Calu3 (cell line): ENCODE measurements at regions not wholly inside any gene's neighbourhood (a gene's known extent, or its start where the extent isn't known, plus 50 kb on each side); places are given as distances from the start of the nearest gene placed in this dataset.
"Not testable (repeated sequence)": the region's sequence is repeated elsewhere in the genome, so short reads cannot be mapped to it uniquely, and the experiment has no call there.

Source experiments
- BruUV-seq: library from RNA; stranded (reverse); fragments of 400-500 nt; replicated peaks from 2 replicates; lab custom pipeline; 2021; lab: Mats Ljungman, UMichigan
- CTCF ChIA-PET: fragments of 300-600 bp; sonication (Branson Sonifier 250); formaldehyde crosslinking; loops from one replicate; lab custom pipeline; 2022; ENCODE audit warnings: antibody characterized with exemption; lab: Charles Lee
- DNase-seq: peaks from one replicate; pipeline ENCODE4 v3.0.0; 2022
- H3K27ac Mint-ChIP-seq: one replicate; pipeline ENCODE4 v1.8.0; 2022; ENCODE audit warnings: mixed read lengths; ENCODE audit not compliant: unreplicated experiment
- H3K27me3 Mint-ChIP-seq: one replicate; pipeline ENCODE4 v1.8.0; 2022; ENCODE audit warnings: mixed read lengths; ENCODE audit not compliant: unreplicated experiment
- H3K36me3 Mint-ChIP-seq: one replicate; pipeline ENCODE4 v1.8.0; 2022; ENCODE audit warnings: mild to moderate bottlenecking, moderate library complexity, mixed read lengths; ENCODE audit not compliant: insufficient read depth, unreplicated experiment
- H3K4me1 Mint-ChIP-seq: one replicate; pipeline ENCODE4 v1.8.0; 2022; ENCODE audit warnings: mild to moderate bottlenecking, low read depth, mixed read lengths; ENCODE audit not compliant: unreplicated experiment
- H3K4me3 Mint-ChIP-seq: one replicate; pipeline ENCODE4 v1.8.0; 2022; ENCODE audit warnings: mild to moderate bottlenecking, low read depth, moderate library complexity, mixed read lengths; ENCODE audit not compliant: unreplicated experiment
- H3K9me3 Mint-ChIP-seq: one replicate; pipeline ENCODE4 v1.8.0; 2022; ENCODE audit warnings: low read depth, mixed read lengths; ENCODE audit not compliant: unreplicated experiment
- intact Hi-C: fragments of 100-400 bp; cut with micrococcal nuclease; formaldehyde crosslinking; loops from one replicate; pipeline ENCODE4 v1.10.0; 2022; ENCODE audit not compliant: unreplicated experiment
- TF ChIP-seq, protein P1 (sequence below): fragments of 200-600 bp; IDR thresholded peaks from one replicate; pipeline ENCODE4 v1.8.0; 2022; ENCODE audit warnings: antibody characterized with exemption; ENCODE audit not compliant: unreplicated experiment

DNA sequence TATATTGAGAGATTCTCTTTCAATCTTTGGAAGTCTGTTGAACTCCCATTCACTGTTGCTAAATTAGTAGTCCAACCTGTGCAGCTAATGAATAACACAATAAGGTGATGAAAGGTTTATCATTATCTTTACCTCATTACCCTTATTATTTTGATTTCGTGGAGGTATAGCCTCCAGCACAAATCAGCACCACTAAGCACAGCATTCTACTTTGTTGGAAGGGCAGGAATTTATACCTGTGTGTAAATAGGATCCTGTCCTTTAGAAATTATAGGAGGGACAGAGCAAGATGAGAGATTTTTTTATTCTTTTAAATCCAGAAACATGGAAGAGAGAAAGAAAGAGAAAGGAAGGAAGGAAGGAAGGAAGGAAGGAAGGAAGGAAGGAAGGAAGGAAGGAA, 454.1 kb downstream of the PDGFC start:
- TF ChIP-seq, protein P1, sequence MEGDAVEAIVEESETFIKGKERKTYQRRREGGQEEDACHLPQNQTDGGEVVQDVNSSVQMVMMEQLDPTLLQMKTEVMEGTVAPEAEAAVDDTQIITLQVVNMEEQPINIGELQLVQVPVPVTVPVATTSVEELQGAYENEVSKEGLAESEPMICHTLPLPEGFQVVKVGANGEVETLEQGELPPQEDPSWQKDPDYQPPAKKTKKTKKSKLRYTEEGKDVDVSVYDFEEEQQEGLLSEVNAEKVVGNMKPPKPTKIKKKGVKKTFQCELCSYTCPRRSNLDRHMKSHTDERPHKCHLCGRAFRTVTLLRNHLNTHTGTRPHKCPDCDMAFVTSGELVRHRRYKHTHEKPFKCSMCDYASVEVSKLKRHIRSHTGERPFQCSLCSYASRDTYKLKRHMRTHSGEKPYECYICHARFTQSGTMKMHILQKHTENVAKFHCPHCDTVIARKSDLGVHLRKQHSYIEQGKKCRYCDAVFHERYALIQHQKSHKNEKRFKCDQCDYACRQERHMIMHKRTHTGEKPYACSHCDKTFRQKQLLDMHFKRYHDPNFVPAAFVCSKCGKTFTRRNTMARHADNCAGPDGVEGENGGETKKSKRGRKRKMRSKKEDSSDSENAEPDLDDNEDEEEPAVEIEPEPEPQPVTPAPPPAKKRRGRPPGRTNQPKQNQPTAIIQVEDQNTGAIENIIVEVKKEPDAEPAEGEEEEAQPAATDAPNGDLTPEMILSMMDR = no peak
- H3K27ac Mint-ChIP-seq = no peak overlapping the region
- intact Hi-C loops = no loop called here
- no peaks in the 10 kb centered on the region for H3K9me3 Mint-ChIP-seq
- no peak overlapping the region for H3K4me3 Mint-ChIP-seq
- H3K36me3 Mint-ChIP-seq = no peaks in the 10 kb centered on the region
- CTCF ChIA-PET = interaction anchor here (0.8 kb wide), 1 partner anchor 836 kb away, joined by 4 read pairs; no protein-coding TSS in a partner anchor
- no peaks in the 10 kb centered on the region for H3K27me3 Mint-ChIP-seq
- no peak for DNase-seq
- peaks cover 9% of the 10 kb centered on the region for H3K4me1 Mint-ChIP-seq
- no TSS peak for BruUV-seq

DNA sequence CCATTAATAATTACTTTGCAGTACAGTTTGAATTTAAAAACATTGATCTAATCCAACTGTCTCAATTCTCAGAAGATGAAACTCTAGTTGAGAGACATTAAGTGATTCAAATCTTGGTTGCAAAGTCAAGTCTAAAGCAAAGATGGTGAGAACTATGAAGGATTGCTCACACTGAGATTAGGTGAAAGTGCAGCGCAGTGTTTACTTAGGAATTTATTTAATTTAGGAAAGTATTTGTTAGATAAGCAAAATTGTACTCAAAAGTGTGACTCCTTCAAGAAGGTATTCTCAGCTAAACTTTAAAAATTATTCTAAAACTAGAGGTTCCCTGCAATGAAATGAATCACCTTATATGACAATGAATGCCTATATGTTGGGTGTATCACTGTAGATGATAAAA, 454.9 kb downstream of the PDGFC start:
- no peak overlapping the region for H3K4me3 Mint-ChIP-seq
- H3K9me3 Mint-ChIP-seq = no peaks in the 10 kb centered on the region
- no peaks in the 10 kb centered on the region for H3K36me3 Mint-ChIP-seq
- H3K27ac Mint-ChIP-seq = no peak overlapping the region
- peaks cover 9% of the 10 kb centered on the region for H3K4me1 Mint-ChIP-seq
- BruUV-seq = no TSS peak
- intact Hi-C loops = no loop called here
- no peaks in the 10 kb centered on the region for H3K27me3 Mint-ChIP-seq
- TF ChIP-seq, protein P1 = no peak
- CTCF ChIA-PET = no interaction called here
- DNase-seq = no peak

DNA sequence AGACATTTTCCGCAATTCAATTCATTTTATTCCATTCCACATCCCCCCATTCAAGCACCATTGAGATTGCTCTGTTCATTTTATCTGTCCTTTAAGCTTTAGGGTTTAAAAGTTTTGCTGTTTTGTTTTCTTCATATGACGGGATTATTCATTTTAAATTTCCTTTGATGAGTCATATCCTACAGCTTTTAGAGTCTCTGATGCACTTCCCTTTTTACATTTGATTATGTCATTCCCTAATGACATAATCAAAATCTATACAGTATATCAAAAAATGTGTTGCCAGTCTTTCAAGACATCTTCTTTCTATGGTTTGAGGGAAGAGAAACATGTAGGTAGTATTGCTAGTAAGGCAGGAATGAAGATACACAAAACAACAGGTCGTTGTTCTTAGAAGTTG, 456.3 kb downstream of the PDGFC start:
- peak overlapping the region; percentile 37 for H3K27ac Mint-ChIP-seq
- intact Hi-C loops = no loop called here
- TF ChIP-seq, protein P1 = no peak
- H3K4me1 Mint-ChIP-seq = peaks cover 9% of the 10 kb centered on the region
- CTCF ChIA-PET = no interaction called here
- no peaks in the 10 kb centered on the region for H3K9me3 Mint-ChIP-seq
- BruUV-seq = no TSS peak
- H3K36me3 Mint-ChIP-seq = no peaks in the 10 kb centered on the region
- no peaks in the 10 kb centered on the region for H3K27me3 Mint-ChIP-seq
- H3K4me3 Mint-ChIP-seq = no peak overlapping the region
- DNase-seq = no peak

DNA sequence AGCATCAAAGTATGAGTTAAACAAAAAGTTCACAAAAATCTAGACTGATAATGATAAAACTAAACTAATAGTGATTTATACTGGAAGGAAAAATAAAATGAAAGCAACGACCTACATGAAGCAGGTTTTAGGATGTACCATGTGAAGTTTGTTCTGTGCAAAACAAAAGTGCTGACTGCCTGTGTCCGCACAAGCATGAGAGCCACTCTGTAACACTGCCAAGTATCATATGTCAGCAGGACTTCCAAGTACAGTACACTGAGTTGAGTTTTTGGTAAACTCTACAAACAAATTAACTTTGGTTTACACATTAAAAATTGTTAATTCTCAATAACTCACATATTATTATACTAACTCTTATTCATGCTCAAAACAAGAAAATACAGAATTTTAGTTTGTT, 459.0 kb downstream of the PDGFC start:
- intact Hi-C loops = no loop called here
- TF ChIP-seq, protein P1 = no peak
- Mint-ChIP-seq H3K4me3 (no peak overlapping the region), H3K4me1 (peaks cover 9% of the 10 kb centered on the region), H3K9me3 (peaks cover 1% of the 10 kb centered on the region), H3K27ac (no peak overlapping the region), H3K27me3 (no peaks in the 10 kb centered on the region), H3K36me3 (no peaks in the 10 kb centered on the region)
- CTCF ChIA-PET = no interaction called here
- no peak for DNase-seq
- BruUV-seq = no TSS peak

DNA sequence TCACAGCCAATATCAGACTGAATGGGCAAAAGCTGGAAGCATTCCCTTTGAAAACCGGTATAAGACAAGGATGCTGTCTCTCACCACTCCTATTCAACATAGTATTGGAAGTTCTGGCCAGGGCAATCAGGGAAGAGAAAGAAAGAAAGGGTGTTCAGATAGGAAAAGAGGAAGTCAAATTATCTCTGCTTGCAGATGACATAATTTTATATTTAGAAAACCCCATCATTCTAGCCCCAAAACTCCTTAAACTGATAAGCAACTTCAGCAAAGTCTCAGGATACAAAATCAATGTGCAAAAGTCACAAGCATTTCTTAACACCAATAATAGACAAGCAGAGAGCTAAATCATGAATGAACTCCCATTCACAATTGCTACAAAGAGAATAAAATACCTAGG, 461.7 kb downstream of the PDGFC start:
- H3K4me3 Mint-ChIP-seq, H3K36me3 Mint-ChIP-seq, H3K27me3 Mint-ChIP-seq, BruUV-seq, H3K9me3 Mint-ChIP-seq, H3K4me1 Mint-ChIP-seq, H3K27ac Mint-ChIP-seq, intact Hi-C loops, DNase-seq, CTCF ChIA-PET: not testable (repeated sequence)
